ENCODE measurements at regions not wholly inside any gene's neighbourhood (a gene's known extent, or its start where the extent isn't known, plus 50 kb on each side); places are given as distances from the start of the nearest gene placed in this dataset.

GRCh38 chr2:237154884-237155851 lies 69.5 kb downstream of the COPS8 start:
- Histone ChIP-seq H3K27me3 (no peaks in the 10 kb centered on the region), H3K4me3 (no peak overlapping the region), H3K27ac (peak overlapping the region; percentile 90), H3K9me3 (no peaks in the 10 kb centered on the region), H3K36me3 (no peaks in the 10 kb centered on the region), H3K4me1 (peaks cover 22% of the 10 kb centered on the region)
- TF ChIP-seq POLR2A (IDR thresholded peaks at IDR 0.05), result no peak
- TF ChIP-seq CTCF (IDR thresholded peaks at IDR 0.05), result no peak
- TF ChIP-seq POLR2AphosphoS5 (IDR thresholded peaks at IDR 0.05), result no peak
- TF ChIP-seq EP300 (IDR thresholded peaks at IDR 0.05), result no peak
- DNase-seq (ENCODE audit: low spot score in 2 of 2), result no peak
- WGBS, result 70% methylated on average over 11 of the region's 11 CpGs

- 56% methylated on average over 30 of the region's 30 CpGs for WGBS
Observed at GRCh38 chr2:237156031-237156856, 70.6 kb downstream of the COPS8 start.

GRCh38 chr2:237156857-237157779 lies 71.4 kb downstream of the COPS8 start:
- Histone ChIP-seq H3K36me3 (no peaks in the 10 kb centered on the region), H3K4me3 (no peak overlapping the region), H3K9me3 (no peaks in the 10 kb centered on the region), H3K4me1 (peaks cover 25% of the 10 kb centered on the region), H3K27me3 (no peaks in the 10 kb centered on the region), H3K27ac (peak overlapping the region; percentile 90)
- DNase-seq (ENCODE audit: low spot score in 2 of 2), result no peak
- TF ChIP-seq EP300 (IDR thresholded peaks at IDR 0.05), result no peak
- TF ChIP-seq POLR2AphosphoS5 (IDR thresholded peaks at IDR 0.05), result no peak
- TF ChIP-seq CTCF (IDR thresholded peaks at IDR 0.05), result no peak
- TF ChIP-seq POLR2A (IDR thresholded peaks at IDR 0.05), result no peak
- WGBS, result 83% methylated on average over 29 of the region's 34 CpGs

More at GRCh38 chr2:237156031-237156856, 70.6 kb downstream of the COPS8 start:
- H3K4me1 ChIP-seq, result peaks cover 22% of the 10 kb centered on the region
- TF ChIP-seq CTCF (IDR thresholded peaks at IDR 0.05) (no peak), POLR2A (IDR thresholded peaks at IDR 0.05) (peak in 1 of 2 donors; percentile 26), POLR2AphosphoS5 (IDR thresholded peaks at IDR 0.05) (peak in 2 of 3 donors; percentile 14 to 62)
- no peaks in the 10 kb centered on the region for H3K9me3 ChIP-seq
- H3K4me3 ChIP-seq, result no peak overlapping the region
- DNase-seq (ENCODE audit: low spot score in 2 of 2), result peak; percentile 85 to 88
- H3K36me3 ChIP-seq, result no peaks in the 10 kb centered on the region
- H3K27ac ChIP-seq, result peak overlapping the region; percentile 90
- no peaks in the 10 kb centered on the region for H3K27me3 ChIP-seq

- TF ChIP-seq EP300 (IDR thresholded peaks at IDR 0.05) (no peak), POLR2AphosphoS5 (IDR thresholded peaks at IDR 0.05) (no peak), POLR2A (IDR thresholded peaks at IDR 0.05) (no peak), CTCF (IDR thresholded peaks at IDR 0.05) (no peak)
- no peak for DNase-seq (ENCODE audit: low spot score in 2 of 2)
- Histone ChIP-seq H3K27me3 (no peaks in the 10 kb centered on the region), H3K36me3 (no peaks in the 10 kb centered on the region), H3K9me3 (no peaks in the 10 kb centered on the region), H3K4me3 (no peak overlapping the region), H3K27ac (peak overlapping the region; percentile 90), H3K4me1 (peaks cover 25% of the 10 kb centered on the region)
Observed at GRCh38 chr2:237157780-237158102, 72.1 kb downstream of the COPS8 start.

All from suprapubic skin (tissue), 4 donors.